ENCODE measurements at regions not wholly inside any gene's neighbourhood (a gene's known extent, or its start where the extent isn't known, plus 50 kb on each side); places are given as distances from the start of the nearest gene placed in this dataset.

DNA sequence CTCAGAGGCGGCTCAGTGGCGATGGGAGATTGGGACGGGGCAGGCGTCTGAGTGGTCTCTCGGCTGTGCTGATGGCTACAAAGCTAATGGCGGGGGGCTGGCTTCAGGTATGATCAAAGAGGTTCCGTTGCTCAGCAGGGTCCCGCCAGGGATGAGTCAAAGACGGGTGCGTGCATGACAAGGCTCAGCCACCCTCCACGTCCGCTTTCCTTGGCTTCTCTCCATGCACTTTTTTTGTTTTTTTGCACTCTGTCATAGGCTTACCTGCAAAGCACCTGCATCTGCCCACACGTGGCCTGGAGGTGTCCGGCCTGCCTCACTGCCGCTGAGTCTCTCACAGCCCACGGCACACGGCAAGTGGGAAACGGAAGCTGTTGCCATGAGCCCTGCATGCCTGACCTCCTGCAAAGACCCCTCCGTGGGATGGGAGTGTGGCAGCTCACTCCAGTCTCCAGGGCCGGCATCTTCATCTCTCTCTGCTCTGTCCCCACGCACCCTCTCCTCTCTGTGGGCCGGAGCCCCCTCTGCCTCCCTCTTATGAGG lies 85.5 kb upstream of the ZNF469 start:
- CTCF ChIA-PET: interaction anchor here (0.7 to 0.8 kb wide), 2 partner anchors 25 to 808 kb away, joined by 4 to 6 read pairs; no protein-coding TSS in a partner anchor
- POLR2A ChIA-PET (ENCODE audit: low non-redundant PET): no interaction called here
- DNase-seq (ENCODE audit: low spot score): no peak

GRCh38 chr16:88298181-88298832 lies 84.5 kb upstream of the ZNF469 start:
- ChIA-PET POLR2A (ENCODE audit: low non-redundant PET) (no interaction called here), CTCF (interaction anchor here (0.6 to 0.8 kb wide), 3 partner anchors 11 to 204 kb away, joined by 3 read pairs; no protein-coding TSS in a partner anchor)
- H3K27ac ChIP-seq: peak overlapping the region; percentile 91
- TF ChIP-seq CTCF (conservative IDR thresholded peaks at IDR 0.05; ENCODE audit: low read depth): no peak
- peak; percentile 63 for DNase-seq (ENCODE audit: low spot score)

More for the DNA sequence above, 85.5 kb upstream of the ZNF469 start:
- peak overlapping the region; percentile 91 for H3K27ac ChIP-seq
- no peak for TF ChIP-seq CTCF (conservative IDR thresholded peaks at IDR 0.05; ENCODE audit: low read depth)

DNA sequence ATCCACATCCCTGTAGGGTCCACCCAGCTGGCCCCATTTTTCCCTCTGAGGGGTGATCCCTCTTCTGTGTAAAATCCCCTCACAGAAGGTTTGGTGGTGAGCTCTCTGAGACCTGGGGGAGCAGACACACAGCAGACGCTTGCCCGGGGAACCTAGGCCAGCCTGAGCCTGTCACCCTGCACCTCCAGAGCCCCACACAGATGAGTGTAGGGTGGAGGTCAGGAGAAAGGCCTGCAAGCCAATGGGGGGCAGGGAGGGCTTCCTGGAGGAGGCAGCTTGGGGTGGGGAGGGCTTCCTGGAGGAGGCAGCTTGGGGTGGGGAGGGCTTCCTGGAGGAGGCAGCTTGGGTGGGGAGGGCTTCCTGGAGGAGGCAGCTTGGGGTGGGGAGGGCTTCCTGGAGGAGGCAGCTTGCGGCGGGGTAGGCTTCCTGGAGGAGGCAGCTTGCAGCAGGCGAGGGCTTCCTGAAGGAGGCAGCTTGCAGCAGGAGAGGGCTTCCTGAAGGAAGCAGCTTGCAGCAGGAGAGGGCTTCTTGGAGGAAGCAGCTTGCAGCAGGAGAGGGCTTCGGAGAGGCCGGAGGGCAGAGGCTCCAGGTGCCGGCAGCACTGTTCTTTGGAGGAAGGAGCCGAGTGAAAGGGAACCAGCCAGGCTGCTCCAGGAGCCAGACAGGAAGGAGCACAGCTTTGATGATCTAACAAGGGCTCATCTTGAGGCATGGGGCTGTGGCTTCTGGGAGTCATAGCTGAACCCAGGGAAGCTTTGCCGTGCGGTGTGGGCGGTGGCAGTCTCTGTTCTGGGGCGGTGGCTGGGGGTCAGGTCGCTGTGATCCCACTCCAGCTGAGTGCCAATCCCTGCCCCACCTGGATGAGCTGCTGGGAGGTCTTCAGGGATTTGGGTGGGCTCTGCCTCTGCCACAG lies 83.7 kb upstream of the ZNF469 start:
- ChIA-PET CTCF (interaction anchor here (0.6 kb wide), 2 partner anchors 100 to 204 kb away, joined by 3 read pairs; no protein-coding TSS in a partner anchor), POLR2A (ENCODE audit: low non-redundant PET) (no interaction called here)
- H3K27ac ChIP-seq: peak overlapping the region; percentile 91
- no peak for TF ChIP-seq CTCF (conservative IDR thresholded peaks at IDR 0.05; ENCODE audit: low read depth)
- DNase-seq (ENCODE audit: low spot score): no peak

DNA sequence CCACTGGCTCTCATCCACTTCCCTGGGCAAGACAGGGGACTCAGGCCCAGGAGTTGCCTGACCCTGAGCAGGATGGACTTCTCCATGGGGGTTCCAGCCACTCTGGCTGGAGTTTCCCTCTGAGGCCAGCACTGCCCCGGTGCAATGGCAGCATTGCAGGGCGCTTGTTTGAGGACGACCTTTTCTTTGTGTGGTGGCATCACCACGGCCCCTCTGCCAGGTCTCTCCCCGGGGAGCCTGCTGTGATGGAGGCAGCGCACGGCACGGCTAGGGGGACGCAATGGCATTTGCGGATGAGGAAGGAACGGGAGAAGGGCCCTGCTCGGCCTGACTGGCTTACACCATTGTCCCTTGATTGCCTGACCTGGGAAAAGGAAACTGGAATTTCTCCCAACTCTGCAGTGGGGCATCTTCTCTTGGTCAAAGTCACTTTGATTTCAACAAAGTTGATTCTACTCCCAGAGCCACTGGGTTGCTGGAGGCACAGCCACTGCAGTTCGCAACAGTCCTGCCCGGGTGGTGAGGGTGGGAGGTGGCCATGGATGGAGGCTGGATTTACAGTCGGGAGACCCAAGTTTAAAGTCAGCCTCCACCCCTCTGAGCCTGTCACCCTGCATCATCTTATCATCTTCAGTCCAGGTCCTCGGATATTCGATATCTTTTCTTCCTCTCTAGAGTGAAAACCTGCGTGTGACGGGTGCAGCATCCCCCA lies 82.9 kb upstream of the ZNF469 start:
- ChIA-PET CTCF (no interaction called here), POLR2A (ENCODE audit: low non-redundant PET) (no interaction called here)
- H3K27ac ChIP-seq: peak overlapping the region; percentile 91
- TF ChIP-seq CTCF (conservative IDR thresholded peaks at IDR 0.05; ENCODE audit: low read depth): no peak
- no peak for DNase-seq (ENCODE audit: low spot score)

GRCh38 chr16:88300463-88300835 lies 82.3 kb upstream of the ZNF469 start:
- DNase-seq (ENCODE audit: low spot score): no peak
- ChIA-PET POLR2A (ENCODE audit: low non-redundant PET) (no interaction called here), CTCF (no interaction called here)
- no peak overlapping the region for H3K27ac ChIP-seq
- TF ChIP-seq CTCF (conservative IDR thresholded peaks at IDR 0.05; ENCODE audit: low read depth): no peak

- H3K27ac ChIP-seq: peak overlapping the region; percentile 89; the same call in 1 of the 2 replicates
- no peak for TF ChIP-seq CTCF (conservative IDR thresholded peaks at IDR 0.05; ENCODE audit: low read depth)
- no peak for DNase-seq (ENCODE audit: low spot score)
- POLR2A ChIA-PET (ENCODE audit: low non-redundant PET): no interaction called here
- CTCF ChIA-PET: interaction anchor here (0.7 kb wide), 1 partner anchor 107 kb away, joined by 3 read pairs; no protein-coding TSS in a partner anchor
These were observed 81.3 kb upstream of the ZNF469 start for GRCh38 chr16:88301431-88301830.

All from RWPE1 (cell line).